KOPT-K1 (cell line): ENCODE measurements at regions not wholly inside any gene's neighbourhood (a gene's known extent, or its start where the extent isn't known, plus 50 kb on each side); places are given as distances from the start of the nearest gene placed in this dataset.

ENCODE experiments used
- H3K27ac ChIP-seq: fragments of 200-600 bp; sonication (generic); 2 replicates; pipeline ENCODE4 v1.5.1; 2016; ENCODE audit warnings: antibody characterized with exemption, mild to moderate bottlenecking, low read depth, low read length; ENCODE audit not compliant: poor library complexity, severe bottlenecking
- H3K36me3 ChIP-seq: fragments of 200-600 bp; sonication (generic); 2 replicates; pipeline ENCODE4 v1.5.1; 2017; ENCODE audit warnings: antibody characterized with exemption, mild to moderate bottlenecking, low read length, moderate library complexity; ENCODE audit not compliant: insufficient read depth
- H3K9me3 ChIP-seq: fragments of 200-600 bp; sonication (generic); 2 replicates; pipeline ENCODE4 v1.5.1; 2017; ENCODE audit warnings: antibody characterized with exemption, low read length, mild to moderate bottlenecking; ENCODE audit not compliant: insufficient read depth, poor library complexity, severe bottlenecking

DNA sequence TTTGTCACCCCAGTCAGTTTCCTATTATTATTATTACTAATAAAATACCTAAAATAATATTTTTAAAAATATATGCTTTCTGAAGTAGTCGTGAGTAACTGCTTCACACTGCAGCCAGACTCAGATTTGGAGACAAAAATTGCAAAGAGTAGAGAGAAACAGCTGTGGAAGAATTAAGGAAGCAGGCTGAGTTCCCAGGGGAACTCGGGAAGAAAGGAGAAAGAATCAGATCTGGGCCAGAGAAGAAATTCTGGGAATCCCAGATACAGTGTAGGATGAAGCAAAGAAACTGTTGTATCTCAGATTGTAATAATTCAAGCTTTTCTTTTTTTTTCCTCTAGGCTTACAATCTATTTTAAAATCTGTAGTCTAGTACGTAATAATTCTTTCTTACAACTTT is 182.3 kb downstream of the FTCDNL1 start:
- no peak overlapping the region for H3K27ac ChIP-seq
- H3K9me3 ChIP-seq = no peaks in the 10 kb centered on the region
- no peaks in the 10 kb centered on the region for H3K36me3 ChIP-seq

DNA sequence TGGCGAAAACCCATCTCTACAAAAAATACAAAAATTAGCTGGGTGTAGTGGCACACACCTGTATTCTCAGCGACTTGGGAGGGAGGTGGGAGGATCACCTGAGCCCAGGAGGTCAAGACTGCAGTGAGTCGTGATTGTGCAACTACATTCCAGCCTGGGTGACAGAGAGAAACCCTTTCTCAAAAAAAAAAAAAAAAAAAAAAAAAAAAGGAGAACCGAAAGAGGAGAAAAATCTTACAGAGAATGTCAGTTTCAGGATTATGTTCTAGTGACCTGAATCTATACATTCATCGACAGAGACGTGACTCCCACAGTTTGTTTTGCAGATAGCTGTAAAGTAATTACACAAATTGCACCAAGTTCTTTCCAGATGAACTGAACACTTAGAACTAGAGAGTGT is 187.8 kb downstream of the FTCDNL1 start:
- Histone ChIP-seq H3K27ac (no peak overlapping the region), H3K9me3 (no peaks in the 10 kb centered on the region), H3K36me3 (no peaks in the 10 kb centered on the region)

DNA sequence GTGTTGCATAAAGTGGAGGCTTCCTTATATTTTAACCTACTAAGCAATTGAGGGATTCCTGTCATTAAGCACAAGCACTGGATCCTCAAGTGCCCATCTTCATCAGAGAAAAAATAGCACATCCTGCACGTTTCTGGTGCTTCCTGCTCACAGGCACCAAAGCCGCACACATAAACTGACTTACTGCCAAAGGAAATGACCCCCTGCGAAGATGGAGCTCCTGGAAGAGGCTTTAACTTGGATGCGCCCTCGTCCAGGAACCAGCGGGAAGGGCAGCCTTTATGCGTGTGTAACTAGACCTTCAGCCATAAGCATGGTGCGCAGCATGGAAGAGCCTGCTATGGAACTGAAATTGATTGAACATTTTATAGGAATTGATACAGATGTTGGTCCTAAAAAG is 188.7 kb downstream of the FTCDNL1 start:
- Histone ChIP-seq H3K9me3 (no peaks in the 10 kb centered on the region), H3K27ac (no peak overlapping the region), H3K36me3 (no peaks in the 10 kb centered on the region)

DNA sequence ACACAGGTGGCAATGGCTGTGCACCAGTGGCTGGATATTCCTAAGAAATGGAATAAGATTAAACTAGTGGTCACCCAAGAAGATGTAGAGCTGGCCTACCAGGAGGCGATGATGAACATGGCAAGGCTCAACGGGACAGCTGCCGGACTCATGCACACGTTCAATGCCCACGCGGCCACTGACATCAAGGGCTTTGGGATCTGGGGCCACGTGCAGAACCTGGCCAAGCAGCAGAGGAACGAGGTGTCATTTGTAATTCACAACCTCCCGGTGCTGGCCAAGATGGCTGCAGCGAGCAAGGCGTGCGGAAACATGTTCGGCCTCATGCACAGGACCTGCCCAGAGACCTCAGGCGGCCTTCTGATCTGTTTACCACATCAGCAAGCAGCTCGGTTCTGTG is 190.8 kb downstream of the FTCDNL1 start:
- no peak overlapping the region for H3K27ac ChIP-seq
- H3K36me3 ChIP-seq = no peaks in the 10 kb centered on the region

DNA sequence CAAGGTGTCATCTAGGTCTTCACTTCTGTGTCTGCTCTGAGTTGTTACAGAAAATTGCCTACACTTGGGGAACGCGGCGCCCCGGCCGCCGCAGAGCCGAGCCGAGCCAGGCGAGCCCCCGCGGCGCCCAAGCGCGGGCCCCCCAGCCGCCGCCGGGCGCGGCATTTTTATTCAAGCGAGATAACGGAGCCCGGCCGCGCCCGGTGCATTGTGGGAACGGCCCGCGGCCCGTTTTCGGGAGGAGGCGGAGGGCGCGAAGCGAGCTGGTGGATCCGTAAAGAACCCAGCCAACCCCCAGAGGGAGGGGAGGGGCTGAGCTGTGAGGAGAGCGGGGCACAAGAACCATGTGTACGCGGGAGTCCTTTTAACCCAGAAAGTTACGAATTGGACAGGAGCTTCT is 191.8 kb downstream of the FTCDNL1 start:
- no peak overlapping the region for H3K27ac ChIP-seq
- peaks cover 5% of the 10 kb centered on the region for H3K9me3 ChIP-seq
- no peaks in the 10 kb centered on the region for H3K36me3 ChIP-seq

More for the DNA sequence above, 190.8 kb downstream of the FTCDNL1 start:
- no peaks in the 10 kb centered on the region for H3K9me3 ChIP-seq

DNA sequence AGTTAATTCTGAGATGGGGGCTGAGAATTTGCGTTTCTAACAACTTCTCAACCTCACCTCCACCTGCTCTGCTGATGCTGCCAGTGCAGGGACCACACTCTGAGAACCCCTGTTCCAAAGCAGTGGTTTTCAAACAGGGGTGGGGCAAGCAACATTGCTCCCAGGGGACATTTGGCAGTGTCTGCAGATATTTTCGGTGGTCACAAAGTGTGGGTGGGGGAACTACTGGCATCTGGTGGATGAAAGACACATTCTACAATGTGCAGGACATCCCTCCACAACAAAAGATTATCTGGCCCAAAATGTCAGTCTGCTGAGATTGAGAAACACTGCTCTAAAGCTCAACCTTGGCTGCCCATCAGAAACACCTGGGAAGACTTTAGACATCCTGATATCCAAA is 188.7 kb upstream of the SATB2 start:
- H3K9me3 ChIP-seq = no peaks in the 10 kb centered on the region
- no peak overlapping the region for H3K27ac ChIP-seq
- no peaks in the 10 kb centered on the region for H3K36me3 ChIP-seq

DNA sequence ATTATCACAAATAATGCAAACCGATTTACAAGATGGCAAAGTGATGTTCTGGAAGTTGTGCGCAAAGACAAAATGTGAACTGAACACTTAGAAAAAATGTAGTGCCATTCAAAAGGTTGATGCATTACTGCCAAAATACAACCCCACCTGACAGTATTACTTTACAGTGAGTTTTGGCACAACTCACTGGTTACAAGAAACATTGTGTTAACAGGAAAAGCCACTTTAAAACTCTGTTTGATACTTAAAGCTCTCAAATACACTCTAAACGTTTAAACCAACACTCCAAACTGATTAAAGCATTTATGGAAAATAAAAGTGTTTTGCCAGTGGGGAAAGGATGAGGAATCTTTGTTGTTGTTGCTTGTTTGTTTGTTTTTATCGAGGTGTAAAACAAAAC is 173.4 kb upstream of the SATB2 start:
- H3K9me3 ChIP-seq = no peaks in the 10 kb centered on the region
- no peaks in the 10 kb centered on the region for H3K36me3 ChIP-seq
- no peak overlapping the region for H3K27ac ChIP-seq

DNA sequence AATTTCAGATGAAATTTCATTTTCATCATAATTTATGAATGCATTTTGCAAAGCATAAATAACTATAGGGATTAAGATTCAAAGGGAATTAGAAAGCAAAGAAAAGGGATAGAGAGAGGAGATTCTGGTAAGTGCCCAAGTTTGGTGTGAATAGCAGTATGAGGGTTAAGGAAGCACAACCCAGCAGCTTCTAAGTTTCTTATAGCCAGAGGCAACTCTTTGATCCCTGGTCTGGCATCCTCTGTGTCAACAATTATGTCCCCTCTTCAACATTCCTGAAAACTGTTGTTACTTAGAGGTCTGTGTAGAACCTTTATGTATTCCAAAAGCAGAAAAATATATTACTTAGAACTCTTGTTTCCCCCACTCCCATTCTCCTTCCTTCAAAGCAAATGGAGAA is 171.6 kb upstream of the SATB2 start:
- Histone ChIP-seq H3K27ac (no peak overlapping the region), H3K36me3 (no peaks in the 10 kb centered on the region)

DNA sequence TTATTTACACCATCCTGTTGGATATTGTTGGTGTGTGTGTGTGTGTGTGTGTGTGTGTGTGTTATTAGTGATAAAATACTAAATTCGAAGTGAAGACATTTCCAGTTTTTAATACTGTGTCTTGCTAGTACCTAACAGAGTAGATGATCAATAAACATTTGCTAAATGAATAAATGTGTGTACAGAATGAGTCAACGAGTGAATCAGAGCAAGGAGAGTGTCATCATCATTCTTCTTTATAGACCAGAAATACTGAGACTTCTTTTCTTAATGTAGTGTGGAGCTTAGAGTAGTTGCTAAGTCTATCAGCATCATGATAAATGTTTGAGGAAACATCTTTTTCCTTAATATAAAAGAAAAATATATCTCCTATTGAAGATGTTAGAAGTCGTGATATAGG is 169.7 kb upstream of the SATB2 start:
- no peaks in the 10 kb centered on the region for H3K9me3 ChIP-seq
- no peaks in the 10 kb centered on the region for H3K36me3 ChIP-seq
- no peak overlapping the region for H3K27ac ChIP-seq

More for the DNA sequence above, 171.6 kb upstream of the SATB2 start:
- no peaks in the 10 kb centered on the region for H3K9me3 ChIP-seq

DNA sequence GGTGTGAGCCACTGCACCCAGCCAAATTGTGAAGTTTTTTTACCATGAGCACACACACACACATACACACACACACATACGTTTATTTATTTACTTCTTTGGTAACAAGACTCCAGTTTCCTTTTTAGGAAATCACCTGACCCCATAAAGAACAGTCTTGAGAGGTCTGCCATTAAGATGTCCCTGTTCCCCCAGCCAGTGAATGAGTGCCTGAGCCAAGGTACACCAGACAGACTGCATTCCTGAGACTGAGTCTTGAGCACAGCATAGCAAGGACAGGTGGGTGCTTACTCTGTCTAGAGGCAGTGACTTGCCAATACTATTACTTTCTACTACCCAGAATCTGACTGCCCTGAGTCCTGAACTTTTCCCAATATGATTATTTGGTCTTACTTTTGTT is 167.2 kb upstream of the SATB2 start:
- Histone ChIP-seq H3K9me3 (no peaks in the 10 kb centered on the region), H3K36me3 (no peaks in the 10 kb centered on the region), H3K27ac (no peak overlapping the region)

DNA sequence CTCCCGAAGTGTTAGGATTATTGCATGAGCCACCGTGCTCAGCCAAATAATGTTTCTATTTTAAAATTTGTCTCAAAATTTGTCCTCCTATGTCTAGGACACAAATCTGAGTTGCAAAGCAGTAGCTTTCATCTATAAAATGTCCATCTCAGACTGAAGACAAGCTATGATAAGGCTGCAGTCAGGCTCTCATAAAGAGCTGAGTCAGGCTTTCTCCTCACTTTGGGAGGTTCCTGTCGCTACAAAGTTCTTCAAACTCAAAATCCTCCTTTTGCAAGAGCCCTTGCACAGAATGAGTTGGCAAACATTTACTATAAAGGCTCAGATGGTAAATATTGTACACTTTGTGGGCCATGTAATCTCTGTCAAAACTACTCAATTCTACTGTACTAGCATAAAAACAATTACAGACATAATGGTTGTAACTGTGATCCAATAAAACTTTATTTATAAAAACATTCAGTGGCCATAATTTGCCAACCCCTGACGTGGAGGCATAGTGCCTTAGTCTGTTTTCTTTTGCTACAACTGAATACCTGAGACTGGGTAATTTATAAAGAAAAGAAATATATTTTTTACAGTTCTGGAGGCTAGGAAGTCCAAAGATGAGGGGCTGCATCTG is 154.9 kb upstream of the SATB2 start:
- no peak overlapping the region for H3K27ac ChIP-seq
- H3K9me3 ChIP-seq = no peaks in the 10 kb centered on the region
- no peaks in the 10 kb centered on the region for H3K36me3 ChIP-seq

DNA sequence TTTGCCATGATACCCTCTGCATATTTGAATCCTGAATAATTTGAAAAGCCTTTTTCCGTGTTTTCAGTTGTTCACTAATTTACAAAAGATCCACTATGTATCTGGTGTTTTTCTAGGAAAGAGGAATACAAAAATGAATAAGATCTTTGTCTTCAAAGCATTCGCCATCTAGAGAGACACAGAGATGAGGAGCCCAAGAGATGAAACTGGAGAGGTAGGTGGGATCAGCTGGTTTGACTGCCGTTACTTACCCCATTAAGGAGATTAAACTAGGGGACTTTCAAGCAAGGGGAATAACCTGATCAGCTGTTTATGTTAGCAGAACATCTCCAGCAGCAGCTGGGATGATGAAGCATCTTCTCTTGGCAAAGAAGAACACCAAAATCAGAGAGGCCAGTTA is 150.2 kb upstream of the SATB2 start:
- no peak overlapping the region for H3K27ac ChIP-seq
- H3K9me3 ChIP-seq = no peaks in the 10 kb centered on the region
- H3K36me3 ChIP-seq = no peaks in the 10 kb centered on the region

DNA sequence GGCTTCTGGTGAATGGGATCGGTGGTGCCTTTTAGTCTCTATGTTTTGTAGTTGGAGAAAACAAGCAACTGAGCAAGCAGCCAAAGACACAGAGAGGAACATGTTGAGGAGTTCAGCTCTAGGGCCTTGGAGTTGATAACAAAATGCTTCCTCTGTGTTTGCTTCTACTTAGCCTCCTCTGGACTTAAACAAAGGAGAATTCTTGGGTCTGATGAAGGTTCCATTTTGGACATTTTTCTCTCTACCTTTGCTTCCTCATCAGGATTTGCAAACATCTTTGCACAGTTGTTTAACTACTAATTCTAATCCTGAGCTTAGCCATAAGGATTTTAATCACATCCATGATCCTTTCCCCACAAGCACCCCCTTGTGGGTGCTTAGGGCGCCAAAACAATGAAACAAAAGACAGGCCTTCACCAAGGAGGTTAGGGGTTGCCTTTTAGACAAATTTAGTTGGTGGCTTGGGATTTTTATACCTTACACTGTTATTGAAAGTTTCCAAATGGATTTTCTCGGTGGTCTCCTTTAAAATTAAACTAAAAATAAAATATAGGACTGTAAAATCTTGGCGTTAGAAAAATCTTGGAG is 148.5 kb upstream of the SATB2 start:
- no peak overlapping the region for H3K27ac ChIP-seq
- H3K9me3 ChIP-seq = no peaks in the 10 kb centered on the region
- no peaks in the 10 kb centered on the region for H3K36me3 ChIP-seq

DNA sequence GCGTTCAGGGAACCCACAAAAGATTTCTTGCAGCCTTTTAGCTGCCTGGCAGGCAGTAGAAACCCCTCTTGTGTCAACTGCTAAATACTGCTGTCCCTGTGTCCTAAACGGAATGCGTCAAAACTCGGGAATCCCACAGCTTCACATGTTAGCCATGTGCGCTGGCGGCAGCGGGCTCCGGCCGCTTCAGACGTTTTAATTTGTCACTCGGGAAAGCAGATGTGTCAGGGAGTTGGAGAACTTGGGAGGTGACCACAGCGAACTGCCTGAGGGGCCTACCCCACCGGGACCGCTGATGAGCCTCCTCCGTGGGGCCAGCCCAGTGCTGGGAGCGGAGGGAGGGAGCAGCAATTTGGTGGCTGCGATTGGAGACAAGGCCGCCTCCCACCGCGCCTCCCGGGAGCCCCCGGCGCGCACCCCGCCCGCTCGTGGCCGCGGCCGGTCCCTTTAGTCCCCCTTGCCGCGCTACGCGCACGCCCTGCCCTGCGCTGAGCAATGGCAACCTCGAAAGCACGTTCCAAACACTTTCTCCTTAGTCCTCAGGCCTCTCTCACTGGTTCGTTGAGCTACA is 146.1 kb upstream of the SATB2 start:
- no peak overlapping the region for H3K27ac ChIP-seq
- no peaks in the 10 kb centered on the region for H3K36me3 ChIP-seq
- no peaks in the 10 kb centered on the region for H3K9me3 ChIP-seq

DNA sequence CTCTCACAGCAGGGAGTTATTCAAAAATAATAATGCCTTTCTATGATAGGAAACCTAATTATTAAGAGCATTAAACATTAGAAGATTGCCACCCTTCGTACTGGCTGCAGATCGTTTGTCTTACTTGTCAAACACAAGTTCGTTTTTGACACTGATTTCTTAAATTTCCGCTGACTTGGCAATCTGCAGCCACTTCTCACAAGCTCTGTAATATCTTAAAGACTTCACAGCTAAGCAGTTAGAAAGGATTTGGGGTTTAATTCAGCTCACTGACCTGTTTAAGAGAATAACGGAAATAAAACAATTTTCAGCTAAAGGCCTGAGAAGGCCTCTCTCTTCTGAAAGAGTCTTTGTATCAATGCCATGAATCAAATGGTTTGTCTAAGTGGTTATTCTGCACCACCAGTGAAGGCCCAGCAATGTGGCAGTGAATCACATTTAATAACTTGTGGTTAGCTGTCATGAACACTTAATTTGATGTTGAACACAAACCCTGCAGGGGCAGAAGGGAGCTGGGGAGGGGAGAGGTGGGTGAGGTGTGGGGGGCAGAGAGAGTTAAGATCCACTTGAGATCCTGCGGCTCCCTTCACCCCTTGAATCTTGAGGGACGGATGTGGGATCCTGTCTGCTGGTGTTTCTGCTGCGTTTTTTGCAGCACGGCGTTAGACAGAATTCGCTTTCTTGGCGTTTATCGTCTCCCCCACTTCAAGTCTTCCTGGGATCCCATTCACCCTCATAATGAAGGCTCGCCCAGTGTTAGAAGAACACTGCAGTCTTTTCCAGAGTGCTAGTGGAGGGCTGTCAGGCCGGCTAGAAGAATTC is 145.4 kb upstream of the SATB2 start:
- Histone ChIP-seq H3K9me3 (no peaks in the 10 kb centered on the region), H3K27ac (no peak overlapping the region), H3K36me3 (no peaks in the 10 kb centered on the region)
